Loucy (cell line): ENCODE measurements at regions not wholly inside any gene's neighbourhood (a gene's known extent, or its start where the extent isn't known, plus 50 kb on each side); places are given as distances from the start of the nearest gene placed in this dataset.

Source experiments
- H2AFZ ChIP-seq: fragments of 200-600 bp; sonication (generic); 2 replicates; pipeline ENCODE4 v1.6.0; 2016; ENCODE audit warnings: antibody characterized with exemption, mild to moderate bottlenecking, low read length, moderate library complexity
- H3F3A ChIP-seq: fragments of 200-600 bp; 2 replicates; pipeline ENCODE4 v1.6.0; 2016; ENCODE audit warnings: antibody characterized with exemption, low read depth, mild to moderate bottlenecking
- H3K27me3 ChIP-seq: fragments of 200-600 bp; sonication (generic); 2 replicates; pipeline ENCODE4 v1.6.1; 2014; ENCODE audit warnings: low read length, mild to moderate bottlenecking; ENCODE audit not compliant: insufficient read depth, poor library complexity, severe bottlenecking
- H3K36me3 ChIP-seq: fragments of 200-600 bp; sonication (generic); 2 replicates; pipeline ENCODE4 v1.6.1; 2016; ENCODE audit warnings: low read length; ENCODE audit not compliant: insufficient read depth
- H3K4me1 ChIP-seq: fragments of 200-600 bp; sonication (generic); 2 replicates; pipeline ENCODE4 v1.5.1; 2014; ENCODE audit warnings: low read length, mild to moderate bottlenecking; ENCODE audit not compliant: insufficient read depth, poor library complexity, severe bottlenecking
- H3K4me2 ChIP-seq: fragments of 200-600 bp; sonication (generic); 2 replicates; pipeline ENCODE4 v1.6.0; 2014; ENCODE audit warnings: antibody characterized with exemption, low read length, low read depth, mild to moderate bottlenecking; ENCODE audit not compliant: poor library complexity, severe bottlenecking
- H3K4me3 ChIP-seq: fragments of 200-600 bp; sonication (generic); 2 replicates; pipeline ENCODE4 v1.5.1; 2014; ENCODE audit warnings: low read length, mild to moderate bottlenecking, mixed read lengths; ENCODE audit not compliant: poor library complexity, severe bottlenecking
- H3K79me2 ChIP-seq: fragments of 200-600 bp; sonication (generic); 2 replicates; pipeline ENCODE4 v1.6.1; 2014; ENCODE audit warnings: low read length; ENCODE audit not compliant: insufficient read depth
- H3K9ac ChIP-seq: fragments of 200-600 bp; sonication (generic); 2 replicates; pipeline ENCODE4 v1.6.0; 2014; ENCODE audit warnings: mild to moderate bottlenecking, low read depth, low read length, moderate library complexity; ENCODE audit not compliant: poor library complexity, severe bottlenecking
- H3K9me2 ChIP-seq: fragments of 200-600 bp; sonication (generic); replicated peaks from 2 replicates; pipeline ENCODE4 v1.6.1; 2016; ENCODE audit warnings: low read depth, low read length, mixed read lengths
- H3K9me3 ChIP-seq: fragments of 200-600 bp; sonication (generic); 2 replicates; pipeline ENCODE4 v1.6.1; 2014; ENCODE audit warnings: mild to moderate bottlenecking, antibody characterized with exemption, low read length, low read depth; ENCODE audit not compliant: insufficient read depth
- H4K20me1 ChIP-seq: fragments of 200-600 bp; sonication (generic); 2 replicates; pipeline ENCODE4 v1.6.0; 2014; ENCODE audit warnings: antibody characterized with exemption, low read length, mild to moderate bottlenecking; ENCODE audit not compliant: insufficient read depth, poor library complexity, severe bottlenecking
- CTCF ChIP-seq: fragments of 200-600 bp; sonication (generic); conservative IDR thresholded peaks from 2 replicates; pipeline ENCODE4 v1.5.1; 2014; ENCODE audit warnings: mild to moderate bottlenecking, antibody characterized with exemption, low read length
- EZH2phosphoT487 ChIP-seq: fragments of 200-600 bp; IDR thresholded peaks from 2 replicates; pipeline ENCODE4 v1.6.1; 2018; ENCODE audit warnings: antibody characterized with exemption, mild to moderate bottlenecking, moderate library complexity, borderline replicate concordance

- no peak overlapping the region for H2AFZ ChIP-seq
- H3K4me2 ChIP-seq = no peak overlapping the region
- H3K9ac ChIP-seq = no peak overlapping the region
- H3F3A ChIP-seq = no peaks in the 10 kb centered on the region
- no peaks in the 10 kb centered on the region for H3K79me2 ChIP-seq
- H3K36me3 ChIP-seq = no peaks in the 10 kb centered on the region
- H3K9me3 ChIP-seq = no peaks in the 10 kb centered on the region
- no peak overlapping the region for H3K4me3 ChIP-seq
- H3K9me2 ChIP-seq = no peaks in the 10 kb centered on the region
- H3K27me3 ChIP-seq = no peaks in the 10 kb centered on the region
- no peak for TF ChIP-seq CTCF
- no peak for TF ChIP-seq EZH2phosphoT487
- H4K20me1 ChIP-seq = no peaks in the 10 kb centered on the region
- H3K4me1 ChIP-seq = no peaks in the 10 kb centered on the region
These were observed 80.4 kb downstream of the CHRD start for GRCh38 chr3:184460276-184460675.

- H3K4me2 ChIP-seq = no peak overlapping the region
- H3K9me2 ChIP-seq = no peaks in the 10 kb centered on the region
- no peak overlapping the region for H3K9ac ChIP-seq
- H3K36me3 ChIP-seq = no peaks in the 10 kb centered on the region
- H4K20me1 ChIP-seq = no peaks in the 10 kb centered on the region
- H3K4me1 ChIP-seq = peaks cover 8% of the 10 kb centered on the region
- no peaks in the 10 kb centered on the region for H3F3A ChIP-seq
- H2AFZ ChIP-seq = no peak overlapping the region
- TF ChIP-seq EZH2phosphoT487 (no peak), CTCF (no peak)
- H3K27me3 ChIP-seq = no peaks in the 10 kb centered on the region
- no peaks in the 10 kb centered on the region for H3K79me2 ChIP-seq
- H3K9me3 ChIP-seq = no peaks in the 10 kb centered on the region
- no peak overlapping the region for H3K4me3 ChIP-seq
These were observed 81.4 kb downstream of the CHRD start for GRCh38 chr3:184461219-184461618.

- Histone ChIP-seq H2AFZ (no peak overlapping the region), H3K27me3 (no peaks in the 10 kb centered on the region), H3K4me2 (peak overlapping the region; percentile 28), H3K36me3 (no peaks in the 10 kb centered on the region), H3K9me3 (no peaks in the 10 kb centered on the region), H3K9me2 (no peaks in the 10 kb centered on the region), H3K4me3 (no peak overlapping the region), H3F3A (no peaks in the 10 kb centered on the region), H3K4me1 (peaks cover 16% of the 10 kb centered on the region), H4K20me1 (no peaks in the 10 kb centered on the region), H3K79me2 (no peaks in the 10 kb centered on the region), H3K9ac (peak overlapping the region; percentile 31)
- TF ChIP-seq EZH2phosphoT487 = no peak
- TF ChIP-seq CTCF = no peak
These were observed 86.1 kb downstream of the CHRD start for GRCh38 chr3:184465883-184466412.
